Retinal pigment epithelial cell (primary cell): ENCODE measurements at regions not wholly inside any gene's neighbourhood (a gene's known extent, or its start where the extent isn't known, plus 50 kb on each side); places are given as distances from the start of the nearest gene placed in this dataset.
"Not testable (repeated sequence)": the region's sequence is repeated elsewhere in the genome, so short reads cannot be mapped to it uniquely, and the experiment has no call there.

ENCODE experiments used
- DNase-seq: peaks from one replicate; pipeline ENCODE4 v3.0.0-alpha.2; 2010; ENCODE audit warnings: low read depth
- H3K4me3 ChIP-seq: 2 replicates; pipeline ENCODE4 v1.5.1; 2011; ENCODE audit warnings: mild to moderate bottlenecking, low read length, control low read depth, moderate library complexity
- TF ChIP-seq, protein P1 (sequence below): conservative IDR thresholded peaks from 2 replicates; pipeline ENCODE4 v1.5.1; 2011; ENCODE audit warnings: low read depth, low read length, control low read depth, inconsistent platforms

GRCh38 chr5:120108586-120109248, 355.4 kb upstream of the PRR16 start:
- no peak overlapping the region for H3K4me3 ChIP-seq
- TF ChIP-seq, protein P1, sequence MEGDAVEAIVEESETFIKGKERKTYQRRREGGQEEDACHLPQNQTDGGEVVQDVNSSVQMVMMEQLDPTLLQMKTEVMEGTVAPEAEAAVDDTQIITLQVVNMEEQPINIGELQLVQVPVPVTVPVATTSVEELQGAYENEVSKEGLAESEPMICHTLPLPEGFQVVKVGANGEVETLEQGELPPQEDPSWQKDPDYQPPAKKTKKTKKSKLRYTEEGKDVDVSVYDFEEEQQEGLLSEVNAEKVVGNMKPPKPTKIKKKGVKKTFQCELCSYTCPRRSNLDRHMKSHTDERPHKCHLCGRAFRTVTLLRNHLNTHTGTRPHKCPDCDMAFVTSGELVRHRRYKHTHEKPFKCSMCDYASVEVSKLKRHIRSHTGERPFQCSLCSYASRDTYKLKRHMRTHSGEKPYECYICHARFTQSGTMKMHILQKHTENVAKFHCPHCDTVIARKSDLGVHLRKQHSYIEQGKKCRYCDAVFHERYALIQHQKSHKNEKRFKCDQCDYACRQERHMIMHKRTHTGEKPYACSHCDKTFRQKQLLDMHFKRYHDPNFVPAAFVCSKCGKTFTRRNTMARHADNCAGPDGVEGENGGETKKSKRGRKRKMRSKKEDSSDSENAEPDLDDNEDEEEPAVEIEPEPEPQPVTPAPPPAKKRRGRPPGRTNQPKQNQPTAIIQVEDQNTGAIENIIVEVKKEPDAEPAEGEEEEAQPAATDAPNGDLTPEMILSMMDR, result no peak
- no peak for DNase-seq

GRCh38 chr5:120122703-120123102, 341.4 kb upstream of the PRR16 start:
- no peak overlapping the region for H3K4me3 ChIP-seq
- TF ChIP-seq, protein P1, result no peak
- no peak for DNase-seq

DNA sequence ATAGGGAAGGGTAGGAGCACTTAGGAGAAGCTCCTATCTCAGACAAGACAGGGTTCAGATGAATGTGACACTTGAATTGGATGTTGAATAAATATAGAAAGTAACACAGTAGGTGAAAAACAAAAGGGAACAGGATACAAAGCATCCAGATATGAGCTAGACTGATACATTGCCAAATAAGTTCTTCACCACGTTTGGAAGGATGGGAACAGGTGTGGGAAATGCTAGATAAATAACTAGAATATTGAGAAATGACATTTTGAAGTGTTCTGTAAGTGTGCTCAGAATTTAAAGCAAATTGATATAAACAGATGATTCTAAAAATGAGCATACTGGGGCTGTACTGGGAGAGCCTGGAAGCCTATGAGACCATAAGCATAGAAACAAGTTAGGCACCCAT, 340.1 kb upstream of the PRR16 start:
- H3K4me3 ChIP-seq, result no peak overlapping the region
- no peak for DNase-seq
- TF ChIP-seq, protein P1, result no peak

DNA sequence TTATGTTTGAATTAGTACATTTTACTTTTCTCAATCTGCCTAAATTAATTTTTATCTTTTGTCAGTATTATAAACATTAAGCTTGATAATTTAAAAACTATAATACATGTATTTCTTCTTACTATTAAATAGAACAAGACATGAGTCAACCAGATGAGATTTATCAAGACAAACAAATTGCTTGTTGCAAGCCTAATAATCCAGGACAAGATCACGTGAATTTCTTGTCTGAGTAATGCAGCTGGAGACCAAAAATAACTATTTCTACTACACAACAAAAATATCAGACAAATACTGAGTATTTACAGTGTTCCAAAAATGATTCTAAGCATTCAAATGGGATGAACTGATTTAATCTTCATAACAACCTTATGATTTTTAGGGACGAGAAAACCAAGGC, 339.1 kb upstream of the PRR16 start:
- DNase-seq, result no peak
- TF ChIP-seq, protein P1, result no peak
- H3K4me3 ChIP-seq, result no peak overlapping the region

DNA sequence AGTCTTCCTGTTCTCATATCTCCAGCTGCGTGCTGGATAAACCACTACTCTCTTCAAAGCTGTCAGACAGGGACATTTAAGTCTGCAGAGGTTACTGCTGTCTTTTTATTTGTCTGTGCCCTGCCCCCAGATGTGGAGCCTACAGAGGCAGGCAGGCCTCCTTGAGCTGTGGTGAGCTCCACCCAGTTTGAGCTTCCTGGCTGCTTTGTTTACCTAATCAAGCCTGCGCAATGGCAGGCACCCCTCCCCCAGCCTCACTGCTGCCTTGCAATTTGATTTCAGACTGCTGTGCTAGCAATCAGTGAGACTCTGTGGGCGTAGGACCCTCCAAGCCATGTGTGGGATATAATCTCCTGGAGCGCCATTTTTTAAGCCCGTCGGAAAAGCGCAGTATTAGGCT, 331.8 kb upstream of the PRR16 start:
- not testable (repeated sequence) for H3K4me3 ChIP-seq, DNase-seq

GRCh38 chr5:120134944-120135343, 329.2 kb upstream of the PRR16 start:
- no peak overlapping the region for H3K4me3 ChIP-seq
- no peak for DNase-seq
- TF ChIP-seq, protein P1, result no peak

- H3K4me3 ChIP-seq, result no peak overlapping the region
- no peak for DNase-seq
- TF ChIP-seq, protein P1, result no peak
Observed at GRCh38 chr5:120137582-120137981, 326.5 kb upstream of the PRR16 start.
